WERI-Rb-1 (cell line): ENCODE measurements at regions not wholly inside any gene's neighbourhood (a gene's known extent, or its start where the extent isn't known, plus 50 kb on each side); places are given as distances from the start of the nearest gene placed in this dataset.

Source experiments
- DNase-seq: peaks from one replicate; pipeline ENCODE4 v3.0.0-alpha.2; 2020
- H3K27ac ChIP-seq: fragments of 250-450 bp; sonication (Bioruptor Pico); 2 replicates; pipeline ENCODE4 v1.5.1; 2020; ENCODE audit warnings: mild to moderate bottlenecking, moderate library complexity
- H3K27me3 ChIP-seq: fragments of 250-450 bp; sonication (Bioruptor Pico); 2 replicates; pipeline ENCODE4 v1.5.1; 2021; ENCODE audit warnings: mild to moderate bottlenecking, low read depth, moderate library complexity; ENCODE audit not compliant: insufficient read depth, severe bottlenecking
- H3K36me3 ChIP-seq: fragments of 250-450 bp; sonication (Bioruptor Pico); 2 replicates; pipeline ENCODE4 v1.5.1; 2020; ENCODE audit warnings: mild to moderate bottlenecking, moderate library complexity
- H3K4me3 ChIP-seq: 2 replicates; pipeline ENCODE4 v1.5.1; 2011; ENCODE audit warnings: low read depth, mild to moderate bottlenecking, control low read depth, low read length
- H3K9me3 ChIP-seq: fragments of 250-450 bp; sonication (Bioruptor Pico); 2 replicates; pipeline ENCODE4 v1.5.1; 2021; ENCODE audit warnings: mild to moderate bottlenecking, moderate library complexity; ENCODE audit not compliant: severe bottlenecking
- CTCF ChIP-seq: IDR thresholded peaks from 2 replicates; pipeline ENCODE4 v1.5.1; 2011; ENCODE audit warnings: low read depth, mild to moderate bottlenecking, control low read depth, inconsistent platforms, low read length

DNA sequence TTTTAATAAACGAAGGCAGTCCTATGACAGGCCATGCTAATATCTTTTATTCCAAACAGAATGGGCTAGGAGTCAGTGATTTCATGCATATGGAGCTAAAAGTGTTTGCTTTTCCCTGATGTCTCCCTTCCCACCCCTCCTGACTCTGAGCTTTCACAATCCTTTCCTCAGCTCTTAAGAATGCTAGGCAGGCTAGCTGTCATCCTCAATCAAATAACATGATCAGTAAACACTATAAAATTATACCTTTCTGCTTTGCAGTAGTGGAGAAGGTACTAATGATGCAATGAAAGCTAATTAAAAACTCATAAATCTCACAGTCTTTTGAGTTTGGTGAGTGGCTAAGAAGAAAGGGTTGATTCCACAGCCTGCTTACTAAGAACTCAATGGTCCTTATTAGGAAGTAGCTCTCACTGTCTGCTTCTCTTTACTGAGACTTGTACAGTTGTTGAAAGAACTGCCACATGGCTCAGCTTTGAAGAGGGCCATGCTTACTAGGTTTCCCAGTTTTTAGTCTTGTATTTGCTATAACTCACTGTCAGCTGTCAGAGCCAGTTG lies 250.9 kb upstream of the JAG1 start:
- Histone ChIP-seq H3K27ac (no peak overlapping the region), H3K27me3 (no peaks in the 10 kb centered on the region)

DNA sequence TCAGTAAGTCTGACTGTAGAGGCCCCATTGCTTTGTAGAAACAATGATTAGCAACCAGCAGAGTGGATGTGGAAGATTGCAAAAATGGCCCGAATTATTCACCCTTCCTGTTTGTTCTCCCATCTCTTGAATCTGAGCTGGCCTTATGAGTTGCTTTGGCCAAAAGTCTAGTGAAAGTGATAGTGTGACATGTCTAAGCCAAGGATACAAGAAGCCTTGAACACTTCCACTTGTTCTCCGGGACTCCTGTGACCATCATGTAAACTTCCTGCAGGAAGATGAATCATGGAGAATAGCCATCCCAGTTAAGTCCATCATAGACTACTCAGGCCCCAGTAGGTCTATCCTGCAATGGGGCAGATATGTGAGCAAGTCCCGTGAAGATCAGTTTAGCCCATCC lies 252.0 kb upstream of the JAG1 start:
- TF ChIP-seq CTCF = no peak
- Histone ChIP-seq H3K9me3 (no peaks in the 10 kb centered on the region), H3K4me3 (no peak overlapping the region), H3K27me3 (no peaks in the 10 kb centered on the region), H3K27ac (no peak overlapping the region), H3K36me3 (no peaks in the 10 kb centered on the region)
- DNase-seq = no peak

More for the DNA sequence above, 250.9 kb upstream of the JAG1 start:
- no peak for DNase-seq
- Histone ChIP-seq H3K9me3 (no peaks in the 10 kb centered on the region), H3K36me3 (no peaks in the 10 kb centered on the region), H3K4me3 (no peak overlapping the region)
- TF ChIP-seq CTCF = no peak

DNA sequence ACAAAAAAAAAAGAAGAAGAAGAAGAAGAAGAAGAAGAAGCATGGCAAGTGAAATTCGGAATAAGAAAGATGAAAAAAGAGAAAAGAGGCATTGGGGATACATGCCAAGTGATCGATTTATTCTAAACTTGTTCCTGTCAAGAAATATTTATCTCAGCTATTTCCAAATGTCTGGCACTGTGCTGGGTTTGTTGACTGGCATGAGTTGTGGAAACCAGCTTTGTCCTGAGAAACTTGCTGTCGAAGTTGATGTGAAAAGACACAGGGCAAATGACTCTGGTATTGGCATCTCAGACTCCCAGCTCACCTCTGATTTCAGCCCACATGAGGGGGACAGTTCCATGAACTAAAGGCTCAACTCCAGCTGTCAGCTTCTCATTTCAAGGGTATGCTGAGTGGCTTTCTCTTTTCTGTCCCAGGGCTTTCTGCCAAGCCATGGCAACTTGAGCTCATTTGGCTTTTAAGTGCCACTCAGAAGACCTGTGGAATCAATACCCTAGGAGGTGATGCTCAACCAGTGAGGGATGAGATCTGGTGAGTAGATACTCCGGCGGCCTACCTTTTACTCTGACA lies 253.3 kb upstream of the JAG1 start:
- Histone ChIP-seq H3K27me3 (no peaks in the 10 kb centered on the region), H3K36me3 (no peaks in the 10 kb centered on the region), H3K4me3 (no peak overlapping the region), H3K27ac (no peak overlapping the region), H3K9me3 (no peaks in the 10 kb centered on the region)
- no peak for TF ChIP-seq CTCF
- no peak for DNase-seq

DNA sequence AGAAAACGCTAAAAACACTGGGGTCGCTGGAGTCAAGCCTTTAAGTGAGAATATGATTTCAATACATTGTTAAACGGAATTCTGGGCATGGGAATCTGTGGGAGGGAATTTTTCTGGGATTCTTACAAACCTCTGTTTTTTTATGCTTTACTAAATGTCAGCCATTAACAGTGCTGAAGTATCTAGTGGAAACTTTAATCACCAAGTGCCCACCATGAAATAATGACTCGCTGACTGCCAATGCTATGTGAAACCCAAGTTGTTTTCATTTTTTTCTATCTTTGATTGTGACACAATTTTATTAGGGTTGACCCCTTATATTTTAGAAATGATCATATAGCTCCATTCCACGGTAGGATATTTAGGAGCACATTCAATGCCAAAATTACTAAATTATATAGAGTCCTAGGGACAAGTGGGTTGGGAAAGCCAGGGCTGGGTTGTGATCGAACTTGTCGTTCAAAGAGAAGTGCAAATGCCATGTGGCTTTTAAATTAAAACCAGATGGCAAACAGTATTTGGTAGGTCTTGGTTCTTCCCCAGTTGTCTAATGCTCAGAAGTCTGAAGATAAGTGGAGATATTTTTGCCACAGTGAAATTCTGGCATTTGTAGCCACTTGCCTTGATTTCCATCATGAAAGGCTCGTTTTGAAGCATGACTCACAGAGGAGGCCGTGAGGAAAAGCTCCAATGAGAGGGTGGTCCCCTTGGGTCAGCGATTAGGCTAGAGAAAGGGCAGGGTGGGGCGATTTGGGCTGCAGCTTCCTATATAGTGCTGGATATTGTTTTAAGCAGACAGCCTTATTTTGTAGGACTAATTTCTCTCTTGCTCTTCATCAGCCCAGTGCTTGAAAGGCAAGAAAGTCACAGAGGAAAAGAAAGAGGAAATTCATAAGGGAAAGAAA lies 254.4 kb upstream of the JAG1 start:
- Histone ChIP-seq H3K36me3 (no peaks in the 10 kb centered on the region), H3K9me3 (no peaks in the 10 kb centered on the region), H3K27ac (no peak overlapping the region), H3K4me3 (no peak overlapping the region), H3K27me3 (no peaks in the 10 kb centered on the region)
- DNase-seq = no peak
- no peak for TF ChIP-seq CTCF

DNA sequence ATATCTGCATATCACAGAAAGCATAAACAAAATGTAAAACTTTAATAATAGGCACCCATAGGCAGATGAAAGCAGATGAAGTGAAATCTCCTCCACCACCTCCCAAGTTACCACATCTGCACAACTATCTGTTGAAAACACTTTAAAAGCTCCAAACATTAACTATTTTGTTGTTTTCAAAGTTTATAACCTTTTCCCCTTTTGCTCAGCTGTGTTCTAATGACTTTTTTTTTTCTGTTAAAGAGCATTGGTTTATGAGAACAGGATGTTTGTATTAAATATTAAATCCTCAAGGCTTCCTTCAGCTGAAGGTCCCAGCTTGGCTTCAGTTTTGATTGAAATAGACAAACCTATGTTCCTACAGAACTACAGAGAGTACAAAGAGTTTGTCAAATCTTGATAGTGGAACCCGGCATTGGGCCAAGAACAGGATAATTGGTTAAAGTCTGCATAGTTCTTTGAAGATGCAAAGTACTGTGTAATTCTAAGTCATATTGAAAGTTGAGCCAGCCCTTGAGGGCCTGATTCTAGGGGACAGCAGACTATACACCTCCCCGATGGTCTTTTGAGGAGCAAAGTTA lies 255.1 kb upstream of the JAG1 start:
- Histone ChIP-seq H3K36me3 (no peaks in the 10 kb centered on the region), H3K27ac (no peak overlapping the region), H3K9me3 (no peaks in the 10 kb centered on the region), H3K4me3 (no peak overlapping the region), H3K27me3 (no peaks in the 10 kb centered on the region)
- TF ChIP-seq CTCF = no peak
- no peak for DNase-seq
